Erythroblast (primary cell): ENCODE measurements at regions not wholly inside any gene's neighbourhood (a gene's known extent, or its start where the extent isn't known, plus 50 kb on each side); places are given as distances from the start of the nearest gene placed in this dataset.

Source experiments
- GATA1 ChIP-seq: IDR thresholded peaks from 2 replicates; pipeline ENCODE4 v1.6.1; 2011; ENCODE audit warnings: low read depth, mild to moderate bottlenecking, control low read depth, low read length, moderate library complexity
- POLR2A ChIP-seq: IDR thresholded peaks from 2 replicates; pipeline ENCODE4 v1.6.1; 2011; ENCODE audit warnings: mild to moderate bottlenecking, low read length

GRCh38 chr4:103938488-103938887 is 218.7 kb upstream of the TACR3 start:
- TF ChIP-seq POLR2A (no peak), GATA1 (no peak)
